KG1 (cell line): ENCODE measurements at regions not wholly inside any gene's neighbourhood (a gene's known extent, or its start where the extent isn't known, plus 50 kb on each side); places are given as distances from the start of the nearest gene placed in this dataset.

Experiments used
- DNase-seq: peaks from one replicate; lab custom pipeline; 2025; lab: John Stamatoyannopoulos, UW

- no peak for DNase-seq
Measured at GRCh38 chr4:125440814-125441213, 126.1 kb downstream of the FAT4 start.

GRCh38 chr4:125444166-125444565 is 129.4 kb downstream of the FAT4 start:
- DNase-seq = no peak

- DNase-seq = no peak
Measured at GRCh38 chr4:125445525-125445924, 130.8 kb downstream of the FAT4 start.

- DNase-seq = no peak
Measured at GRCh38 chr4:125447551-125448290, 133.0 kb downstream of the FAT4 start.

DNA sequence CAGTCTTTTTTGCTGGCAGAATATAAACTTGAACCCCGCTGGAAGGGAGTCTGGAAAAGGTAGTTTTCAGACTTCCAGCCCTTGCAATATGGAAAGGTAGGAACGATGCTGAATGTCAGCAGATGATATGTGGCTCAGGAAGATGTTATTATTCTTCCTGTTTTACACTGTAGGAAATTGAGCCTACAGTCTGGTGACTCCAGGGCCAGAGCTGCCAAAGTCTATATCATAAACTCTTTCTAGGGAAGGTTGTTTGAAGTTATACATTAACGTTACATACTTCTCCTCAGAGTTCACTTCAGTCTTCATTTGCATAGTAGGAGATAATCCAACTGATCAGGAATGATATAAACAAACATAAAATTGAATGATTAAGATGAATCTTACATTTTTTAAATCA is 141.3 kb downstream of the FAT4 start:
- DNase-seq = no peak

GRCh38 chr4:125459531-125459930 is 144.8 kb downstream of the FAT4 start:
- no peak for DNase-seq

DNA sequence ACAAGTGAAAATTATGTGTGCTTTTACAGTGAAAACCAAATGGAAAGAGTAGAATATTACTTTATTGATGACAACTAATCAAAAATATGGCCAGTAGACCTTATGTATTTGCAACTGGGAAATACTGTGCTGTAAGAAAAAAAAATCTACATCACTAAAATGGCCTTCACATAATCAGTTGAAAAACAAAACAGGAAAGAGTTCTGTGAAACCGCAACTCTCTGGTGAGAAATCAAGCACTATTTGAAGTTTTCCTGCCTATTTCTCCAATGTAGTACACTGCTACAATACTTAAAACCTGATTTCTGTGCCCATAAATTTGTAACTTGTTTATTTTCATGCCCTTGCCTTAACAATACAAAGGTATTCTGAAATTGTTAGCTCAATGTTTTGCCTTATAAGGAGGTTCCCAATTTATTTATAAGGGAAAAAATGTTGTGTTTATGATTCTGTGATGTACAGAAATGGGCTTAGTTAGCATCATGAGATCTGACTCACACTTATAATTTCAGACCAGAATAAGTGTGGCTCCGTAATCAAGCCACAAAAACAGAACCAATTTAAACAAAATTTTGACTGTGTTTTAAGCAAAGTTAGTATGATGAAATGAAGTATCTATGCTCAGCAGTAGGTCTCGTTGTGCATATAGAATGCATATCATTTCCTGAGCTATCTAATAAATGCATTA is 147.1 kb downstream of the FAT4 start:
- DNase-seq = no peak

DNA sequence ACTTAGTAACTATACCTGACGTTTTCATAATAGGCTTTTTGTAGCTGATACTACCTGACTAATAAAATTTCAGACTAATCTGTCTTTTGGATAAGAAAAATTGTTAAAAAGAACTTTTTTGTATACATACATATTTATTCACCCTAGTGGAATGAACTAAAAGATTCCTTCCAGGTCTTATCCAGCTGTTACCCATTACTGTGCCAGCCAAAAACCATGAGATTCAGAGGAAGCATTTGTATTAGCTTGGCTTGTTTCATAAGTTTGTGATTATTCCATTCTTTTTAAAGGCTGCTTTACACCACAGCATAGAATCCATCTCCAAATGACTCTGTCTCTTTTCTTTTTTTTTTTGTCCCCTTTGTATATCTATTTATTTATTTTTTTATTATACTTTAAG is 149.4 kb downstream of the FAT4 start:
- no peak for DNase-seq

- no peak for DNase-seq
Measured at GRCh38 chr4:125481334-125482045, 166.7 kb downstream of the FAT4 start.

DNA sequence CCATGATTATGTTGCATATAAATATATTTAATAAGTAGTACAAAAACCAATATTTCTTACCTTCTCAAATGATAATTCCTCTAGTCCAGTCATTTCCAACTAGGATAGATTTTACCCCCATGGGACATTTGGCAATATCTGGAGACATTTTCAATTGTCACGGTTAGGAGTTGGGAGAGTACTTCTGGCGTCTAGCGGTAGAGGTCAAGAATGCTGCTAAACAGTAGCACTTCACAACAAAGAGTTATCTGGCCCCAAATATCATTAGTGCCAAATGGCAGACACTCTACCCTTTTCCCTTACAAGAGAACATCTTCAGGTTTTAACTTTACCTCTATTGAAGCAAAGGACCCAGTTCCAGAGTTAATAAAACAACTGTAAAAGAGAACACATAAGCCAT is 168.1 kb downstream of the FAT4 start:
- DNase-seq = no peak

- no peak for DNase-seq
Measured at GRCh38 chr4:125483278-125483677, 168.5 kb downstream of the FAT4 start.

GRCh38 chr4:125484912-125485311 is 170.2 kb downstream of the FAT4 start:
- DNase-seq = no peak

DNA sequence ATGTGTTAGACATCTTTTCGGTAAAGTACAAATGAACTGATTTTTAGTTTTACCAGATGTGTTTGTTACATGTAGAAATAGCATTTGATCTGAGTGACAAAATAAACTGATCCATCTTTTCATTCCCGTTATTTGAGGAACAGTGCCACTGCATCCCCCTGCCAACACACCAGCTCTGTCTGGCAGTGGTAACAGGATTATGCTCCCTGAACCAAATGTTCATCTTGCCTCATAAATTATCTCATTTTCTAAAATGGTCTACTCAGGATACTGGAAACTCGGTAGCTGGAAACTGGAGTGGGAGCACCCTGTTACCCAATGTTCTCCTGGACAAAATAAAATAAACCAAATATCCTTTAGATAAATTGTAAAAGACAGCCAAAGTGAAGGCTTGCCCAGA is 171.6 kb downstream of the FAT4 start:
- no peak for DNase-seq

- DNase-seq = no peak
Measured at GRCh38 chr4:125489952-125490690, 175.4 kb downstream of the FAT4 start.

GRCh38 chr4:125492957-125493356 is 178.2 kb downstream of the FAT4 start:
- no peak for DNase-seq

DNA sequence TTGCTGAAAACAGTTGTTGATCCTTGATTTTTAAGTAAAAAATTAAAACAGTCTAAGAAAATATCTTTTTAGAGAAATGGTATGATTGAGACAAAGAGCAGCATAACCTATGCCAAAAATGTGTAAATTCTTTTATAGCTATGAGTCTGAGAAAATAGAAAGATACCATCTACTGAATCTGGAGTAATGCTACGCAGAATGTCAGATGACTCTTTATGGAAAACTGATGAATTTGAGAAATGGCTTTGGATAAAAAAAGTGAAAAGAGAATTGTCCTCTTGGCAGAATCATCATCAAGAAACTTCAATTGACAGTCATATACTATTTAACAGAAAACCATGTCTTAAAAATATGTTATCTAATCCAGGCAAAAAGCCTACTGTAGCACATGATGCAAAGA is 183.1 kb downstream of the FAT4 start:
- DNase-seq = no peak

DNA sequence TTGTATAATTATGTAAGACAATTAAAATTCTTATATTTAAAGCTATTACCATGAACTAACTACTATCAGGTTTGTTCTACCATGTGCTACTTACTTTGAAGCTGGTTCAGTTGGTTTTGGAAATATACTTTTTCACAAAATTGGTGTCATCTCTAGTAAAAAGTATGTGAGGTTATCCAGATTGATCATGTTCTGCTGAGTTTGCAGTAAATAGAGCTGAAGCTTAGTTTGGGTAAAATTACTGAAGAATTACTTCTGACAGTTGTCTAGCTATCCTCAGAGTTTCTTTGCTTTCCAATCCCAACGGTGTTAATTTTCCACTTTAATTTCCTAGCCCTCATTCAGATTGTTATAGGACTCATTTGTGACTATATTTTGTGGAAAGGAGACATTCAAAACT is 184.2 kb downstream of the FAT4 start:
- DNase-seq = no peak

GRCh38 chr4:125501090-125501489 is 186.3 kb downstream of the FAT4 start:
- DNase-seq = no peak

- DNase-seq = no peak
Measured at GRCh38 chr4:125501568-125501967, 186.8 kb downstream of the FAT4 start.

DNA sequence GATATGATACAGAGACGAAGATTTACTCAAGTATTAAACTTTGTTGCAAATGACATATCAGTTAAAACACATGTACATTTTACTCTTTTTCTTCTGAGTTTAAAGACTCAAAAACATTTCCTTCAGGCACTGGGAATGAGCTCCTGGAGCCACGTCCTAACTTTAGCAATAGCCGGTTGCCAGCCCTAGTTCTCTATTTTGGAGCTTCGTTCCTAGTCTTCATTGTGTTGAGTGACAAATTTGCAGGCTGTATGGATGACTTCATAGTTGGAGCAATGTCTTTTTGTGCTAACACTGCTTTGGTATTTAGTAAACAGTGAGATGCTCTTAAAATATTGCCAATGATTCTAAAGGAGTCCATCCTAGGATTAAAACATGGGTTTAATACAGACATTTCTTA is 190.9 kb downstream of the FAT4 start:
- no peak for DNase-seq

- no peak for DNase-seq
Measured at GRCh38 chr4:125507141-125507540, 192.4 kb downstream of the FAT4 start.

DNA sequence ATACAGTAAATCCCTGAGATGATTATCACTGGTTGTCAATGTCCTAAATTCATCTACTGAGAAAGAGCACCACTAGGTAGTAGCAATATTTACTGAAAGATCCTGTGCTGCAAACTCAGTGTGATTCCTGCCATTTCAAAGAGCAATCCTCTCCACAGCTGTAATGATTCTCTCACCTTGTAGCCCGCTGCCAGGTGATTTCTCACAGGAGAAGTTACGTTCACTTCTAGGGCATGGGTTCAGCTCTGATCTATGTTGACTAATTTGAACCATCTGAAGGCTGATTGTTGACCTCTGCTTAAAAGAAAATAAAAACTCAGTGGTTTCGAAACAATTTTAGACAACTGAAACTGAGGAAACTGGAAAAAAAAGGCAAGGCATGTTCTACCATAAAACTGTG is 197.0 kb downstream of the FAT4 start:
- no peak for DNase-seq

DNA sequence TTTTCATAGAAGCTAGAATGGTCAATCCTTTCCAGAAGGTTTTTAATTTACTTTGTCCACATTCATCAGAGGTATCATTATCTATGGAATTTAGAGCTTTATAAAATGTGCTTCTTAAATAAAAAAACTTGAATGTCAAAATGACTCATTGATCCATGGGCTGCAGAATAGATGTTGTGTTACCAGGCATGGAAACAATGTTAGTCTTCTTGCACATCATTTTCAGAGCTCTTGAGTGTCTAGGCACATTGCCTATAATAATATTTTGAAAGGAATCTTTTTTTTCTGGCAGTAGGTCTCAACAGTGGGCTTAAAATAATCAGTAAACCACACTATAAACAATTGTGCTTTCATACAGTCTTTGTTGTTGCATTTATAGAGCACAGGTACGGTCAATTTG is 200.3 kb downstream of the FAT4 start:
- DNase-seq = no peak
